HG03159 (cell line): ENCODE measurements at regions not wholly inside any gene's neighbourhood (a gene's known extent, or its start where the extent isn't known, plus 50 kb on each side); places are given as distances from the start of the nearest gene placed in this dataset.
"Not testable (repeated sequence)": the region's sequence is repeated elsewhere in the genome, so short reads cannot be mapped to it uniquely, and the experiment has no call there.

ENCODE experiments used
- ATAC-seq: cut with Tn5 transposase; IDR thresholded peaks from one replicate; pipeline ENCODE4 v1.9.1; 2021; ENCODE audit warnings: mild to moderate bottlenecking, moderate library complexity; ENCODE audit not compliant: unreplicated experiment

DNA sequence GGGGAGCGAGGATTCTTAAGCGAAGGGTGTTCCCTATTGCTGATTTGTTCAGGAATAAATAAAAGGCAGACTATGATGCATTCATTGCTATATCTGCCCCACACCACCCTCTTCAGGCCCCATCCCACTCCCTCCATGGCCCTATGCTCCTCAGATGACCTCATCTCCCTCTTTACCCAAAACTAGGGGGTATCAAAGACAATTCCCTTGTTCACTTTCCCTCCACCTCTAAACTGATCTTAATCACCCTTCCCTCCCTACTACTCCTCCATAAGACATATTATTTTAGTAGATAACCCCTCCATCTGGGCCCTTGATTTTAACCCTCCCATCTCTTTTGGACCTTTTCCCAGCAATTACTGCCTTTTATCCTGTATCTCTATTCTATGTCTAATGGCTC lies 434.9 kb upstream of the RUNX1 start:
- no peak for ATAC-seq

- ATAC-seq, result no peak
These were observed 434.0 kb upstream of the RUNX1 start for GRCh38 chr21:35482933-35483662.

- no peak for ATAC-seq
These were observed 433.0 kb upstream of the RUNX1 start for GRCh38 chr21:35482096-35482495.

GRCh38 chr21:35481005-35481404 lies 431.9 kb upstream of the RUNX1 start:
- no peak for ATAC-seq

GRCh38 chr21:35479529-35479928 lies 430.4 kb upstream of the RUNX1 start:
- no peak for ATAC-seq

- ATAC-seq, result no peak
These were observed 430.0 kb upstream of the RUNX1 start for GRCh38 chr21:35479065-35479448.

GRCh38 chr21:35478161-35479064 lies 429.3 kb upstream of the RUNX1 start:
- ATAC-seq, result no peak

DNA sequence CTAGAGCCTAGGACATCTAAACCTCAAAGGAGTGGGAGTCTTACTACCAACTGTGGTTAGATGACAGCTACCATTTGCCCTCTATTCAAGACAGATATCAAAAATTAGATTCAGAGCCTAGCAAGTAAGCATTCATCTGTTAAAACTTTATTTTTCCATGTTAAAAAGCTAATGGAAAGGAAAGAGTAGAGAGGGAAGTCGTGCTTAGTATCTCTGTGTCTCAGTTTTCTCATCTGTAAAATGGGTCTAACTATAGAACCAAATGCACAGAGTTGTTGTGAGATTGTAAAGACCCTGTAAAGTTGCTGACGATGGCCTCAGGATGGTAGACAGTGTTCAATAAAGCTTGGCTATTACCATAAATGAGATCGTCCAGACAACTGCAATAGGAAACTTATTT lies 428.5 kb upstream of the RUNX1 start:
- no peak for ATAC-seq

- no peak for ATAC-seq
These were observed 427.7 kb upstream of the RUNX1 start for GRCh38 chr21:35476621-35477395.

DNA sequence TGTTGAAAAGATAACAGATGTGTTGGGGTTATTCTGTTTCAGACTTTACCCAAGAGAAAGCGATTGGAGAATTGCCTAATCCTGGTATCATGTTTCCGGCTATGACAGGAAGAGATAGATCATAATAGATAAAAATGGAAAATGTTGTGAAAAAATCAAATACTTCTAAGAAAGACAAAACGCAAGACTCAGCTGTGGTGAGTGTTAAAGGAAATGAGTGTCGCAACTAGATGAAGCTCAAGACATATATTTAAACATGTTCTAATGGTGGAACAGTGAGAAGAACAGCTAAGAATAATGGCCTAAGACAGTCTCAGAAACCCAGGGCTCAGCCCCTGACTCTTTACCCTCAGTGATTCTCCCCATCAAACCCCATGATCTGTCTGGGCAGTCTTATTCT lies 426.7 kb upstream of the RUNX1 start:
- no peak for ATAC-seq

- ATAC-seq, result no peak
These were observed 425.9 kb upstream of the RUNX1 start for GRCh38 chr21:35475009-35475408.

DNA sequence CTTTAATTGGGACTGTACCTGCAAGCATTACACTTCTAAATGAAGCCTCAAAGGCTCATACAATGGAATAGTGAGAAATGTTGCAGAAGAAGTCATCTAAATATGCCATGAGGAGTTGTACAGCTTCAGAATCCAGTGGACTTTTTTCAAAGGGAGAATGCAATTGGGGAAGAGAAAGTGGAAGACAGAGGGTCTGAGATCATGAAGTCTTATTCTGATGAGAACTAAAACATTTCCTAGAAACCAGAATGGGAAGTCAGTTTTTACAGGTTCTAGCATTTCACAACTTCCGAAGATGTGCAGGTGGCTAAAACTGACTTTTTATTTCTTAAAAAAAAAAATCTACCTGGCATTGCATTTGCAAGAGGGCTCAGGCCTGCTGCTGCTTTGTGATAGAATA lies 424.4 kb upstream of the RUNX1 start:
- ATAC-seq, result no peak

- no peak for ATAC-seq
These were observed 421.4 kb upstream of the RUNX1 start for GRCh38 chr21:35470522-35470921.

GRCh38 chr21:35469498-35469897 lies 420.4 kb upstream of the RUNX1 start:
- no peak for ATAC-seq

DNA sequence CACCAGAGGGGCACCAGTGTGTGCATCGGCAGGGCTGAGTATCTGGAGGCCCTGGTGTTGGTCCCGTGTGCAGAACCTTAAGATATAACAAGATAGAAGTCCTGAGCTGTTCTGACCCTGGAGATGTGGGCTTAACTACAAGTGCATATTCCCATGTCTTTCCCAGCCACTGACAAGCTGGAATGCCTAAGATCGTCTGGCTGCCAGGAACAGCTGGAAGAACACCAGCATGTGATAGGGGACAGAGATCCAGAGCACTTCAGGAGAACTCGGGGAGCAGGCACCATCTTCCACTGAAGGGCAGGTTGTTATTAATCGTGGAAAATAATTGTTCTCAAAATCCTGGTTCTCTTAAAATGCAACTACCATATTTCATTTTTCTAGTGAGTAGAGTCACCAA lies 419.9 kb upstream of the RUNX1 start:
- no peak for ATAC-seq

DNA sequence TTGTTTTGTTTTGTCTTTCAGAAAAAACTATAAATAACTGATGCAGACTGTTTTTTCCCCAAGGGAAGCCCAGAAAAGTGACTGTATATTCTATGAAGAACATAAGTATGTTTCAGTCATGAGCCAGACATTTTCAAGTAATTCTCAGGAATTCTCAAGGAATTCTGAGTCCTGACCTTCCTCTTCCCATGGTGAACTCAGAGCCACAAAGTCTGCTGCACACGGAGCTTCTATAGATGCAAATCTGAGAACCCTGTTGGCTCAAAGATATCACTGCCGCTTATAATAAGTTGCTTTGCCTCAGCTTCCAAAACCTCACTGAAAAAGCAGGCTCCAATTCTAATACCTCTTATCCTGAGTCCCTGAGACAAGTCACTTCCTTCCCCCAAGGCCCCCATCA lies 418.5 kb upstream of the RUNX1 start:
- no peak for ATAC-seq

DNA sequence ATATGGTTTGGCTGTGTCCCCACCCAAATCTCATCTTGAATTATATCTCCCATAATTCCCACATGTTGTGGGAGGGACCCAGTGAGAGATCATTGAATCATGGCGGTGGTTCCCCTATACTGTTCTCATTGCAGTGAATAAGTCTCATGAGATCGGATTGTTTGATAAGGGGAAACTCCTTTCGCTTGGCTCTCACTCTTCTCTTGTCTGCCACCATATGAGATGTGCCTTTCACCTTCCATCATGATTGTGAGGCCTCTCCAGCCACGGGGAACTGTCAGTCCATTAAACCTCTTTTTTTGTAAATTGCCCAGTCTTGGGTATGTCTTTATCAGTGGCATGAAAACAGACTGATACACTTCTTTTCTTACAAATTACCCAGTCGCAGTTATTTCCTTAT lies 417.6 kb upstream of the RUNX1 start:
- ATAC-seq, result not testable (repeated sequence)

- ATAC-seq, result no peak
These were observed 416.6 kb upstream of the RUNX1 start for GRCh38 chr21:35465741-35466140.

DNA sequence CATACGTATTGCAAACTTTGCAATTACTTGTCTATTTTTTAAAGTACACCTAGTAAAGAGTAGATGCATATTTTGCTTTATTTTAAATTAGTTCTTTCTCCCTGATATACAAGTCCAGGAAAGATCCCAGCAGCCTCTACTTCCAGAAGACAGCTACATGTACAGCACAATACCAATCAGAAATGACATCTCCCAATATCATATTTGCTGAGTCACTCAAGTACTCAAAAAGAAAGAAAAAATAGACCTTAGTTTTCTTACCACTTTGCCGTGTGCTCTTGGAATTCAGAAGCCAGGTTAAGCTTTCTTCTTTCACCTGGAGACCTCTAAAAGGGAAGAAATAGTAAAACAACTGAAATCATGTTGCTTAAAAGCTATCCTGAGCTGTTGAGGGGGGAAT lies 412.6 kb upstream of the RUNX1 start:
- ATAC-seq, result no peak

GRCh38 chr21:35460441-35460840 lies 411.3 kb upstream of the RUNX1 start:
- no peak for ATAC-seq

- no peak for ATAC-seq
These were observed 409.3 kb upstream of the RUNX1 start for GRCh38 chr21:35458405-35458804.
